Left ventricle myocardium inferior (tissue), 1 donor: ENCODE measurements at regions not wholly inside any gene's neighbourhood (a gene's known extent, or its start where the extent isn't known, plus 50 kb on each side); places are given as distances from the start of the nearest gene placed in this dataset.

Source experiments
- DNase-seq: peaks from one replicate; pipeline ENCODE4 v3.0.0-alpha.2; 2020
- H3K27ac ChIP-seq: fragments of 200-600 bp; replicated peaks from 2 replicates; pipeline ENCODE4 v1.8.0; 2021
- H3K27me3 ChIP-seq: fragments of 200-600 bp; 2 replicates; pipeline ENCODE4 v1.8.0; 2021; ENCODE audit warnings: low read depth
- H3K36me3 ChIP-seq: fragments of 200-600 bp; 2 replicates; pipeline ENCODE4 v1.8.0; 2021
- H3K4me1 ChIP-seq: fragments of 200-600 bp; 2 replicates; pipeline ENCODE4 v1.8.0; 2021
- H3K4me3 ChIP-seq: fragments of 200-600 bp; 2 replicates; pipeline ENCODE4 v1.8.0; 2021; ENCODE audit warnings: mild to moderate bottlenecking, moderate library complexity
- H3K9me3 ChIP-seq: fragments of 200-600 bp; replicated peaks from 2 replicates; pipeline ENCODE4 v1.8.0; 2021
- CTCF ChIP-seq: fragments of 200-600 bp; IDR thresholded peaks from 2 replicates; pipeline ENCODE4 v1.8.0; 2021; ENCODE audit warnings: antibody characterized with exemption, mild to moderate bottlenecking, borderline replicate concordance
- intact Hi-C: fragments of 100-400 bp; cut with micrococcal nuclease; formaldehyde crosslinking; loops from one replicate; pipeline ENCODE4 v1.11.0; 2022
- donor health status: DM: no; HTN: yes; CAD: no; lungs with severe emphysema.

DNA sequence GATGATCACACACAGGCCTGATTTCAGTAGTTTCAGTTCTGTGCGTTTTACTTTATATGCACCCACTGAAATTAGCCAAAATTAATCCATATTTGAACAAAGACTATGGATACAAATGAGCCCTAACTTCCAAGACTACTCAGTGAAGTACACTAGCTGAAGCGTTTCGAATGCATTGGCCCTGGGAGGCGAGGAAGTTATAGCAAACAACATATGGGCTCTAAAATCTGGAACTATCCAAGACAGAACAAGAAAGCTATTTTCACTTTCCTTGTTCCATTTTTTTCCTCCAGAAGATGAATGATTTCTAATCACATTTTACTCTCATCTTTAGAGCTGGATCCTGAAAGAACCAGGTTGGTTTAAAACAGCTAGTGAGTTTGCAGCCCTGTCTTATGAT is 399.4 kb upstream of the HNRNPA3 start:
- Histone ChIP-seq H3K4me1 (no peaks in the 10 kb centered on the region), H3K4me3 (no peak overlapping the region), H3K9me3 (no peaks in the 10 kb centered on the region), H3K27ac (no peak overlapping the region), H3K27me3 (peaks cover 11% of the 10 kb centered on the region), H3K36me3 (no peaks in the 10 kb centered on the region)
- intact Hi-C loops, result loop anchor here (10.0 kb wide), 2 partner anchors 158 to 678 kb away; no protein-coding TSS in a partner anchor
- no peak for DNase-seq
- no peak for TF ChIP-seq CTCF

- H3K27me3 ChIP-seq, result peaks cover 16% of the 10 kb centered on the region
- no peak for DNase-seq
- no peaks in the 10 kb centered on the region for H3K9me3 ChIP-seq
- no peak for TF ChIP-seq CTCF
- H3K4me1 ChIP-seq, result no peaks in the 10 kb centered on the region
- no peak overlapping the region for H3K4me3 ChIP-seq
- H3K27ac ChIP-seq, result no peak overlapping the region
- intact Hi-C loops, result loop anchor here (10.0 kb wide), 2 partner anchors 159 to 679 kb away; no protein-coding TSS in a partner anchor
- H3K36me3 ChIP-seq, result no peaks in the 10 kb centered on the region
Observed at GRCh38 chr2:176813621-176814049, 399.0 kb upstream of the HNRNPA3 start.

GRCh38 chr2:176814274-176814673 is 398.3 kb upstream of the HNRNPA3 start:
- Histone ChIP-seq H3K27ac (no peak overlapping the region), H3K9me3 (no peaks in the 10 kb centered on the region), H3K4me1 (no peaks in the 10 kb centered on the region), H3K4me3 (no peak overlapping the region), H3K27me3 (peaks cover 22% of the 10 kb centered on the region), H3K36me3 (no peaks in the 10 kb centered on the region)
- no peak for TF ChIP-seq CTCF
- intact Hi-C loops, result loop anchor here (10.0 kb wide), 2 partner anchors 159 to 679 kb away; no protein-coding TSS in a partner anchor
- DNase-seq, result no peak

GRCh38 chr2:176814740-176815367 is 397.7 kb upstream of the HNRNPA3 start:
- Histone ChIP-seq H3K36me3 (no peaks in the 10 kb centered on the region), H3K4me3 (no peak overlapping the region), H3K9me3 (no peaks in the 10 kb centered on the region), H3K27ac (no peak overlapping the region), H3K4me1 (no peaks in the 10 kb centered on the region), H3K27me3 (peaks cover 26% of the 10 kb centered on the region)
- intact Hi-C loops, result loop anchor here (10.0 kb wide), 2 partner anchors 160 to 680 kb away; no protein-coding TSS in a partner anchor
- peak; percentile 73 for TF ChIP-seq CTCF
- no peak for DNase-seq

DNA sequence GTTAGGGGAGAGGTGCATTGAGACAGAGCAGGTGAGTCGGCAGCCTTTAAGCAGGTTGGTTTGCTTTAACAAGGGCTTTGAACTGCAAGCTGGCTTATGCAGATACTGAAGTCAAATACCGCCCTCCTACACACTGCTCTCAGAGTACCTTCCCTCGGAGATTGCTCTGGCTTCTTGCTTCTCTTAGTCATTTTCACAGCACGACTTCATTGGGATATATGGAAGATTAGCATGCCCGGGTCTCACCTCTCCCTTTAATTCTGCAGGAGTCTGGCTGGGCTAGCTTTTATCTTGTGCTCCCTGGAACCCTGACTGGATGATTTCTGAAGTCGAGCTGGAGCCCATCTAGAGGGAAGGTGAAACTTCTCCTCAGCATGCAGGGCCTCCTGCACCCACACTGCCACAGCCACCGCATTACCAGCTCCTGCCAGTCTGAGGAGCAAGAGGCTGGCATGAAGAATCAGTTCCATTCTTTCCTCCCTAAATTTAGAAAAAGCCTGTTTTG is 395.5 kb upstream of the HNRNPA3 start:
- no peaks in the 10 kb centered on the region for H3K9me3 ChIP-seq
- TF ChIP-seq CTCF, result no peak
- H3K27me3 ChIP-seq, result peaks cover 40% of the 10 kb centered on the region
- no peaks in the 10 kb centered on the region for H3K4me1 ChIP-seq
- no peaks in the 10 kb centered on the region for H3K36me3 ChIP-seq
- H3K27ac ChIP-seq, result no peak overlapping the region
- intact Hi-C loops, result loop anchor here (10.0 kb wide), 2 partner anchors 162 to 682 kb away; no protein-coding TSS in a partner anchor
- no peak for DNase-seq
- no peak overlapping the region for H3K4me3 ChIP-seq
